HL-60 (cell line): ENCODE measurements at regions not wholly inside any gene's neighbourhood (a gene's known extent, or its start where the extent isn't known, plus 50 kb on each side); places are given as distances from the start of the nearest gene placed in this dataset.
A peak's percentile ranks its signal among the peaks of the same experiment; 100 is the strongest.

Source experiments
- DNase-seq, 2 experiments: peaks; one replicate each; pipeline ENCODE4 v3.0.0-alpha.2; 2010 to 2020; ENCODE audit warnings: low read depth in 1 of 2, low spot score in 1 of 2
- H3K27ac ChIP-seq: fragments of 250-450 bp; sonication (Bioruptor Pico); replicated peaks from 2 replicates; pipeline ENCODE4 v1.5.1; 2020; ENCODE audit warnings: mild to moderate bottlenecking, moderate library complexity
- H3K27me3 ChIP-seq: fragments of 250-450 bp; sonication (Bioruptor Pico); 2 replicates; pipeline ENCODE4 v1.5.1; 2021; ENCODE audit warnings: mild to moderate bottlenecking, moderate library complexity; ENCODE audit not compliant: insufficient read depth, poor library complexity, severe bottlenecking
- H3K4me3 ChIP-seq: replicated peaks from 2 replicates; pipeline ENCODE4 v1.5.1; 2011; ENCODE audit warnings: mild to moderate bottlenecking, control low read depth, low read length; ENCODE audit not compliant: insufficient read depth
- GABPA ChIP-seq: IDR thresholded peaks from 2 replicates; pipeline ENCODE4 v1.6.1; 2012; ENCODE audit warnings: low read depth
- POLR2AphosphoS5 ChIP-seq: IDR thresholded peaks from 2 replicates; pipeline ENCODE4 v1.6.1; 2012; ENCODE audit warnings: low read depth
- SPI1 ChIP-seq: IDR thresholded peaks from 2 replicates; pipeline ENCODE4 v1.6.1; 2012; ENCODE audit warnings: low read depth, mild to moderate bottlenecking, borderline replicate concordance
- TF ChIP-seq, protein P1 (sequence below): IDR thresholded peaks from one replicate; pipeline ENCODE4 v1.5.1; 2011; ENCODE audit warnings: low read length, control low read depth, inconsistent platforms; ENCODE audit not compliant: insufficient read depth
- TF ChIP-seq, protein P2 (sequence below): IDR thresholded peaks from 2 replicates; pipeline ENCODE4 v1.6.1; 2012; ENCODE audit warnings: low read depth; ENCODE audit not compliant: insufficient replicate concordance

DNA sequence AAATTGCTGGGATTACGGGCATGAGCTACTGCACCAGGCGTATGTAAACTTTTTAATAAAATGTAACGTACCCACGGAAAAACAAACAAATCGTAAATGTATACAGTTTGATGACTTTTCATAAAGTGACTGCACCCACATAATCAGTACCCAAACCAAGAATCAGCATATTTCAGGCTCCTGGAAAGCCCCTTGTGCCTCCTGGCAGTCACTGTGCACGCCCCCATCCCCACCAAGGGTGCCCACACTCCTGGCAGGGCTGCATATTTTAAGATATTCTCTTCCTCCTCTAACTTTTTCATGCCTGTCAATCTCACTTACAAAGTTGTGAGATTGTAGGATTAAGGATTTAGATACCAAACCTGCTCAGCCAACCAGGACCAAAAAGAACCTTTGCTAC is 305.5 kb downstream of the SHQ1 start:
- no peaks in the 10 kb centered on the region for H3K27me3 ChIP-seq
- no peak overlapping the region; the same call in 1 of the 2 replicates for H3K27ac ChIP-seq
- DNase-seq: no peak
- TF ChIP-seq GABPA: no peak
- TF ChIP-seq POLR2AphosphoS5: no peak
- TF ChIP-seq, protein P1, sequence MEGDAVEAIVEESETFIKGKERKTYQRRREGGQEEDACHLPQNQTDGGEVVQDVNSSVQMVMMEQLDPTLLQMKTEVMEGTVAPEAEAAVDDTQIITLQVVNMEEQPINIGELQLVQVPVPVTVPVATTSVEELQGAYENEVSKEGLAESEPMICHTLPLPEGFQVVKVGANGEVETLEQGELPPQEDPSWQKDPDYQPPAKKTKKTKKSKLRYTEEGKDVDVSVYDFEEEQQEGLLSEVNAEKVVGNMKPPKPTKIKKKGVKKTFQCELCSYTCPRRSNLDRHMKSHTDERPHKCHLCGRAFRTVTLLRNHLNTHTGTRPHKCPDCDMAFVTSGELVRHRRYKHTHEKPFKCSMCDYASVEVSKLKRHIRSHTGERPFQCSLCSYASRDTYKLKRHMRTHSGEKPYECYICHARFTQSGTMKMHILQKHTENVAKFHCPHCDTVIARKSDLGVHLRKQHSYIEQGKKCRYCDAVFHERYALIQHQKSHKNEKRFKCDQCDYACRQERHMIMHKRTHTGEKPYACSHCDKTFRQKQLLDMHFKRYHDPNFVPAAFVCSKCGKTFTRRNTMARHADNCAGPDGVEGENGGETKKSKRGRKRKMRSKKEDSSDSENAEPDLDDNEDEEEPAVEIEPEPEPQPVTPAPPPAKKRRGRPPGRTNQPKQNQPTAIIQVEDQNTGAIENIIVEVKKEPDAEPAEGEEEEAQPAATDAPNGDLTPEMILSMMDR: no peak
- TF ChIP-seq, protein P2, sequence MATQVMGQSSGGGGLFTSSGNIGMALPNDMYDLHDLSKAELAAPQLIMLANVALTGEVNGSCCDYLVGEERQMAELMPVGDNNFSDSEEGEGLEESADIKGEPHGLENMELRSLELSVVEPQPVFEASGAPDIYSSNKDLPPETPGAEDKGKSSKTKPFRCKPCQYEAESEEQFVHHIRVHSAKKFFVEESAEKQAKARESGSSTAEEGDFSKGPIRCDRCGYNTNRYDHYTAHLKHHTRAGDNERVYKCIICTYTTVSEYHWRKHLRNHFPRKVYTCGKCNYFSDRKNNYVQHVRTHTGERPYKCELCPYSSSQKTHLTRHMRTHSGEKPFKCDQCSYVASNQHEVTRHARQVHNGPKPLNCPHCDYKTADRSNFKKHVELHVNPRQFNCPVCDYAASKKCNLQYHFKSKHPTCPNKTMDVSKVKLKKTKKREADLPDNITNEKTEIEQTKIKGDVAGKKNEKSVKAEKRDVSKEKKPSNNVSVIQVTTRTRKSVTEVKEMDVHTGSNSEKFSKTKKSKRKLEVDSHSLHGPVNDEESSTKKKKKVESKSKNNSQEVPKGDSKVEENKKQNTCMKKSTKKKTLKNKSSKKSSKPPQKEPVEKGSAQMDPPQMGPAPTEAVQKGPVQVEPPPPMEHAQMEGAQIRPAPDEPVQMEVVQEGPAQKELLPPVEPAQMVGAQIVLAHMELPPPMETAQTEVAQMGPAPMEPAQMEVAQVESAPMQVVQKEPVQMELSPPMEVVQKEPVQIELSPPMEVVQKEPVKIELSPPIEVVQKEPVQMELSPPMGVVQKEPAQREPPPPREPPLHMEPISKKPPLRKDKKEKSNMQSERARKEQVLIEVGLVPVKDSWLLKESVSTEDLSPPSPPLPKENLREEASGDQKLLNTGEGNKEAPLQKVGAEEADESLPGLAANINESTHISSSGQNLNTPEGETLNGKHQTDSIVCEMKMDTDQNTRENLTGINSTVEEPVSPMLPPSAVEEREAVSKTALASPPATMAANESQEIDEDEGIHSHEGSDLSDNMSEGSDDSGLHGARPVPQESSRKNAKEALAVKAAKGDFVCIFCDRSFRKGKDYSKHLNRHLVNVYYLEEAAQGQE: no peak
- no peak for TF ChIP-seq SPI1
- H3K4me3 ChIP-seq: no peak overlapping the region

DNA sequence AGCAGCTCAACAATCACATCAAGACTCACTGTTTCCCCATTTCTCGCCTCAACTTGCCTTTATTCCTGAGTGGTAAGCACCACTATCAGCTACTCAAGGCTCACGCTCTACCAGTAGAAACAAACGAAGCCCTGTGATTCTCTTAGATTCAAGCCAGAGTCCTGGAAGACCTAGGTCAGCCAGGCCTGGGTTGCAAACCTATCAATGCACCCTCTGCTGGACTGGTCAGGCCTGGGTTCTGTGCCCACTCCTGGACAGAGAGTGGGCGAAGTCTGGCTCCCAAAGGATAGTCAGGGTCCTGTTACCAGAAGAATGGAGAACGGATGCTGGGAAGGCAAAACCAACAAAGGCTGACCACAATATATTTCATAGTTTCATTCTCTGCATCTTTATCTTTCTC is 308.4 kb downstream of the SHQ1 start:
- no peaks in the 10 kb centered on the region for H3K27me3 ChIP-seq
- H3K4me3 ChIP-seq: no peak overlapping the region
- DNase-seq: no peak
- H3K27ac ChIP-seq: no peak overlapping the region
- TF ChIP-seq POLR2AphosphoS5: no peak
- TF ChIP-seq, protein P2: no peak
- no peak for TF ChIP-seq GABPA
- TF ChIP-seq, protein P1: no peak
- TF ChIP-seq SPI1: no peak

DNA sequence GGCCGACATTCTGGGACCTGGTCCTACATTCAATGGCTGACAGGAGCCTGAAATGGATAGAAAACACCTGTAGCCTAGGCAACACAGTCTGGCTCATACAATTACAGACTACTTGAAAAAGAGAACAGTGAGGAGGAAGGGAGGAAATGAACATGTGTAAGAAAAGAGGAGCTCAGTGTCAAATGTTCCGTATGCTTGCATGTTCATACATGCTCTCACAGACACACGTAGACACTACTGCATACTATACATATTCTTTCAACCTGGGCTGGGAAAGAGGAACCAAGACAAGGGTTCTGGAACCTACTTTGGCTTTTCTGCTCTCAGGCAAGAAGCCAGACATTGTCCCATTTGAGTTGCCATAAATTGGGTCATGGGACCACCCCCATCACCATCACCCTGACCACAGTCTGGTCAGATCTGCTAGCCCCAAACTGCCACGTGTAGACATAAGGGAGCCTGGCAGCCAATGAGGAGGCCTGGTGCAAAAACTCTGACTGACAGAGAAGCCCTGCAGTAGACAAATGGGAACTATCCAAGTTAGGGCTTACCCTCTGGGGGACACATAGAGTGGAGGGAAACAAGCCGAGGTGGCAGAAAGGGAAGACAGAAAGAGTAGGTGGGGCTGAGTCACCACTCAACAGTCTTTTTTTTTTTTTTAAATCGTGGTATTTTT is 310.0 kb downstream of the SHQ1 start:
- Histone ChIP-seq H3K27me3 (no peaks in the 10 kb centered on the region), H3K4me3 (no peak overlapping the region), H3K27ac (no peak overlapping the region)
- TF ChIP-seq, protein P2: no peak
- TF ChIP-seq, protein P1: no peak
- TF ChIP-seq GABPA (no peak), POLR2AphosphoS5 (no peak)
- DNase-seq: peak in 1 of 2 experiments; percentile 32
